ENCODE measurements at regions not wholly inside any gene's neighbourhood (a gene's known extent, or its start where the extent isn't known, plus 50 kb on each side); places are given as distances from the start of the nearest gene placed in this dataset.

- TF ChIP-seq EZH2phosphoT487 (IDR thresholded peaks at IDR 0.05; ENCODE audit: borderline replicate concordance): no peak
- TF ChIP-seq CTCF (conservative IDR thresholded peaks at IDR 0.05; ENCODE audit: low read length): no peak
Observed at GRCh38 chr3:194285024-194285849, 65.9 kb downstream of the CPN2 start.

Data from Loucy (cell line).